HepG2 (cell line): ENCODE measurements at regions not wholly inside any gene's neighbourhood (a gene's known extent, or its start where the extent isn't known, plus 50 kb on each side); places are given as distances from the start of the nearest gene placed in this dataset.

Source experiments
- ATAC-seq: fragments of 200-7000 bp; cut with Tn5 transposase; 3 replicates; pipeline ENCODE4 v1.9.1; 2020; ENCODE audit warnings: mild to moderate bottlenecking, moderate library complexity
- BruUV-seq: library from RNA; stranded (reverse); fragments of 400-500 nt; replicated peaks from 2 replicates; lab custom pipeline; 2021; lab: Mats Ljungman, UMichigan
- CTCF ChIA-PET: fragments of 300-600 bp; formaldehyde crosslinking; extraction: SDS; loops from one replicate; lab custom pipeline; 2021; ENCODE audit warnings: low total read pairs, inconsistent platforms, low intra/inter-chr PET ratio; lab: Yijun Ruan, JAX
- POLR2A ChIA-PET: fragments of 350-600 bp; sonication (Branson Sonifier 250); formaldehyde crosslinking; loops from one replicate; lab custom pipeline; 2020; ENCODE audit warnings: antibody characterized with exemption, inconsistent platforms; lab: Yijun Ruan, JAX
- DNase-seq: peaks from one replicate; pipeline ENCODE4 v3.0.0-alpha.2; 2015; ENCODE audit warnings: low spot score
- FAIRE-seq: peaks from 3 replicates; lab custom pipeline; 2011; peaks lifted over from hg19 to GRCh38; lab: Jason Lieb, UNC
- H2AFZ ChIP-seq: one replicate; pipeline ENCODE4 v1.6.1; 2011; ENCODE audit warnings: low read length, inconsistent platforms
- H3K27ac ChIP-seq: fragments of 300-600 bp; 3 replicates; pipeline ENCODE4 v1.8.0; 2011; ENCODE audit warnings: mixed run types, mild to moderate bottlenecking, mixed read lengths, low read length, inconsistent platforms; ENCODE audit not compliant: insufficient read depth; ENCODE audit errors: extremely low read length
- H3K27me3 ChIP-seq, 2 experiments: fragments of 200-600 bp in 1 of 2; 2 replicates in 1 of 2; 3 replicates in 1 of 2; pipeline versions ENCODE4 v1.6.0 to v1.8.0; 2011; ENCODE audit warnings: low read length in 2 of 2, mild to moderate bottlenecking in 2 of 2, moderate library complexity in 2 of 2, inconsistent platforms in 1 of 2; ENCODE audit not compliant: insufficient read depth in 2 of 2, control insufficient read depth in 1 of 2
- H3K36me3 ChIP-seq, 2 experiments: fragments of 200-600 bp in 1 of 2; replicated peaks in 1 of 2; 2 replicates in 1 of 2; 3 replicates in 1 of 2; pipeline versions ENCODE4 v1.5.1 to v1.8.0; 2011; ENCODE audit warnings: low read length in 2 of 2, inconsistent platforms in 1 of 2; ENCODE audit not compliant: insufficient read depth in 2 of 2, control insufficient read depth in 1 of 2
- H3K4me1 ChIP-seq: 2 replicates; pipeline ENCODE4 v1.5.1; 2012; ENCODE audit warnings: low read length, inconsistent platforms; ENCODE audit not compliant: insufficient read depth
- H3K4me2 ChIP-seq: 2 replicates; pipeline ENCODE4 v1.6.0; 2011; ENCODE audit warnings: low read depth, low read length, inconsistent platforms
- H3K4me3 ChIP-seq, 3 experiments: fragments of 200-600 bp in 1 of 3; sonication (generic), shearing (Covaris generic) in 1 of 3; replicated peaks in 1 of 3; 2 replicates each; pipeline ENCODE4 v1.5.1; 2011 to 2016; ENCODE audit warnings: low read length in 3 of 3, inconsistent platforms in 2 of 3, low read depth in 2 of 3, mild to moderate bottlenecking in 2 of 3, control low read depth in 1 of 3, mixed read lengths in 1 of 3; ENCODE audit not compliant: insufficient read depth in 1 of 3
- H3K79me2 ChIP-seq: one replicate; pipeline ENCODE4 v1.6.1; 2011; ENCODE audit warnings: low read length, inconsistent platforms; ENCODE audit not compliant: insufficient read depth
- H3K9ac ChIP-seq: 2 replicates; pipeline ENCODE4 v1.6.0; 2011; ENCODE audit warnings: mild to moderate bottlenecking, low read depth, low read length, inconsistent platforms; ENCODE audit not compliant: insufficient read depth
- H3K9me3 ChIP-seq: 2 replicates; pipeline ENCODE4 v1.5.1; 2012; ENCODE audit warnings: mild to moderate bottlenecking, low read length
- H4K20me1 ChIP-seq: 2 replicates; pipeline ENCODE4 v1.6.0; 2011; ENCODE audit warnings: inconsistent platforms, mild to moderate bottlenecking, low read length, moderate library complexity; ENCODE audit not compliant: insufficient read depth
- CAMTA2 ChIP-seq: sonication (generic); formaldehyde crosslinking; IDR thresholded peaks from 2 replicates; pipeline ENCODE4 v1.4.0; 2020; ENCODE audit warnings: mild to moderate bottlenecking, missing genetic modification reagents, borderline replicate concordance
- GTF3A ChIP-seq: sonication (generic); formaldehyde crosslinking; conservative IDR thresholded peaks from 2 replicates; pipeline ENCODE4 v1.4.0; 2020; ENCODE audit warnings: mild to moderate bottlenecking, missing genetic modification reagents
- KLF9 ChIP-seq: IDR thresholded peaks from 2 replicates; pipeline ENCODE4 v1.6.1; 2016; ENCODE audit warnings: low read depth
- MAFG ChIP-seq: sonication (generic); formaldehyde crosslinking; IDR thresholded peaks from 2 replicates; pipeline ENCODE4 v1.5.1; 2020; ENCODE audit warnings: mild to moderate bottlenecking, missing genetic modification reagents
- MZF1 ChIP-seq: sonication (generic); formaldehyde crosslinking; IDR thresholded peaks from 2 replicates; pipeline ENCODE4 v1.8.1; 2023; ENCODE audit warnings: mild to moderate bottlenecking, missing genetic modification reagents, borderline replicate concordance
- POLR2AphosphoS5 ChIP-seq: IDR thresholded peaks from 2 replicates; pipeline ENCODE4 v1.6.1; 2012; ENCODE audit warnings: low read depth, low read length
- RBAK ChIP-seq: sonication (generic); formaldehyde crosslinking; IDR thresholded peaks from 2 replicates; pipeline ENCODE4 v1.5.1; 2020; ENCODE audit warnings: mild to moderate bottlenecking, missing genetic modification reagents
- SETDB1 ChIP-seq: sonication (generic); formaldehyde crosslinking; IDR thresholded peaks from 2 replicates; pipeline ENCODE4 v1.5.1; 2020; ENCODE audit warnings: missing genetic modification reagents, mild to moderate bottlenecking, borderline replicate concordance
- SMAD3 ChIP-seq: sonication (generic); formaldehyde crosslinking; IDR thresholded peaks from 2 replicates; pipeline ENCODE4 v1.4.0; 2020; ENCODE audit warnings: missing genetic modification reagents
- SSRP1 ChIP-seq: IDR thresholded peaks from 2 replicates; pipeline ENCODE4 v1.6.1; 2016; ENCODE audit warnings: control low read depth
- XRCC5 ChIP-seq: fragments of 200-400 bp; formaldehyde crosslinking; optimal IDR thresholded peaks from 2 replicates; pipeline ENCODE3; 2017; ENCODE audit warnings: mild to moderate bottlenecking, low read length
- YY1 ChIP-seq: IDR thresholded peaks from 2 replicates; pipeline ENCODE4 v1.6.1; 2011; ENCODE audit warnings: low read length, low read depth, moderate library complexity, mild to moderate bottlenecking; ENCODE audit not compliant: insufficient read depth, insufficient replicate concordance
- ZFP91 ChIP-seq: sonication (generic); formaldehyde crosslinking; IDR thresholded peaks from 2 replicates; pipeline ENCODE4 v1.9.0; 2022; ENCODE audit warnings: missing genetic modification reagents, mild to moderate bottlenecking, borderline replicate concordance
- ZNF10 ChIP-seq: sonication (generic); formaldehyde crosslinking; IDR thresholded peaks from 2 replicates; pipeline ENCODE4 v1.4.0; 2020; ENCODE audit warnings: mild to moderate bottlenecking, low read depth, missing genetic modification reagents, borderline replicate concordance
- ZNF772 ChIP-seq: sonication (generic); formaldehyde crosslinking; IDR thresholded peaks from 2 replicates; pipeline ENCODE4 v1.5.0; 2020; ENCODE audit warnings: mild to moderate bottlenecking, missing genetic modification reagents
- ZNF775 ChIP-seq: sonication (generic); formaldehyde crosslinking; IDR thresholded peaks from 2 replicates; pipeline ENCODE4 v1.4.0; 2020; ENCODE audit warnings: missing genetic modification reagents, mild to moderate bottlenecking, moderate library complexity, borderline replicate concordance
- ZSCAN25 ChIP-seq: sonication (generic); formaldehyde crosslinking; IDR thresholded peaks from 2 replicates; pipeline ENCODE4 v1.8.0; 2022; ENCODE audit warnings: mild to moderate bottlenecking, missing genetic modification reagents
- whole genome bisulfite sequencing: methylation state at CpG from one replicate; pipeline ENCODE4 v1.1.6; 2017; ENCODE audit warnings: low lambda C conversion rate; 5-methylcytosine and 5-hydroxymethylcytosine counted together
- in situ Hi-C: cut with HindIII; loops from 2 replicates; pipeline ENCODE4 v1.10.0; 2017; ENCODE audit warnings: low pct_unique_long_range_greater_than_20kb; ENCODE audit not compliant: extremely low pct_ligation_motif_present
- intact Hi-C: fragments of 100-400 bp; cut with micrococcal nuclease; formaldehyde crosslinking; loops from one replicate; pipeline ENCODE4 v1.10.0; 2022; ENCODE audit not compliant: unreplicated experiment
- TF ChIP-seq, protein P1 (sequence below): IDR thresholded peaks from 2 replicates; pipeline ENCODE4 v1.6.1; 2016; ENCODE audit warnings: low read depth, borderline replicate concordance
- TF ChIP-seq, protein P2 (sequence below): sonication (generic); formaldehyde crosslinking; IDR thresholded peaks from 2 replicates; pipeline ENCODE4 v1.8.0; 2022; ENCODE audit warnings: mild to moderate bottlenecking, missing genetic modification reagents, borderline replicate concordance

DNA sequence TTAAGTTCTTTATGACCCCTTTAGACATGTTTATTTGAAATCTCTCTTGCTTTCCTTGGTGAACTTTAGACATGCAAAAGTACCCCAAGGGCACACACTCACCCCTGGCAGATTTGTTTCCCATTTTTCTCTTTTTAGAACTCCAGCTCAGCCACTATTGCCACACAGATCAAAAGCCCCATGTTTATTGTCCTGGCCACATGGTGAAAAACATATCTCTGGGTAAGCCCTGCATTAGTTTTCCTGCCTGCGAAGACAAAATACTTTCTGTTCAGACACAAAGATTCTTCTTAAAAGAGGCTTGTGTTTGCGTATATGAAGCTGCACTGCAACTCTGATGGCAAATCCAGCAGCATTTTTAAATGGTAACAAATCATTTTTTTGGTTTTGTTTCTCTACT, 200.0 kb downstream of the POLR1F start:
- Histone ChIP-seq H2AFZ (no peak overlapping the region), H3K4me2 (no peak overlapping the region), H3K79me2 (no peaks in the 10 kb centered on the region), H3K9me3 (peaks cover 18% of the 10 kb centered on the region), H3K9ac (no peak overlapping the region), H3K36me3 (no peaks in the 10 kb centered on the region), H3K27me3 (no peaks in the 10 kb centered on the region), H3K27ac (no peak overlapping the region), H3K4me3 (no peak overlapping the region), H4K20me1 (no peaks in the 10 kb centered on the region), H3K4me1 (no peaks in the 10 kb centered on the region)
- 7% methylated on average over 2 of the region's 2 CpGs for WGBS
- CTCF ChIA-PET, result no interaction called here
- ATAC-seq (no peak), FAIRE-seq (no peak), DNase-seq (no peak)
- POLR2A ChIA-PET, result no interaction called here
- intact Hi-C loops, result no loop called here
- no TSS peak for BruUV-seq
- in situ Hi-C loops, result no loop called here
- TF ChIP-seq ZNF10 (CRISPR knock-in tag) (no peak), ZFP91 (CRISPR knock-in tag) (no peak), YY1 (no peak), SSRP1 (CRISPR knock-in tag) (no peak), KLF9 (no peak), GTF3A (CRISPR knock-in tag) (no peak)
- TF ChIP-seq, protein P1, sequence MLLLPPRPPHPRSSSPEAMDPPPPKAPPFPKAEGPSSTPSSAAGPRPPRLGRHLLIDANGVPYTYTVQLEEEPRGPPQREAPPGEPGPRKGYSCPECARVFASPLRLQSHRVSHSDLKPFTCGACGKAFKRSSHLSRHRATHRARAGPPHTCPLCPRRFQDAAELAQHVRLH (CRISPR knock-in tag), result no peak

GRCh38 chr7:19508124-19508523, 200.7 kb downstream of the POLR1F start:
- no peaks in the 10 kb centered on the region for H3K36me3 ChIP-seq
- intact Hi-C loops (no loop called here), in situ Hi-C loops (no loop called here)
- 2% methylated on average over 2 of the region's 2 CpGs for WGBS
- FAIRE-seq, result no peak
- H3K9ac ChIP-seq, result no peak overlapping the region
- H3K4me1 ChIP-seq, result no peaks in the 10 kb centered on the region
- H3K4me3 ChIP-seq, result no peak overlapping the region
- peaks cover 24% of the 10 kb centered on the region for H3K9me3 ChIP-seq
- TF ChIP-seq MAFG (CRISPR knock-in tag) (no peak), RBAK (CRISPR knock-in tag) (no peak), SETDB1 (CRISPR knock-in tag) (no peak), ZSCAN25 (CRISPR knock-in tag) (no peak), POLR2AphosphoS5 (no peak), ZNF772 (CRISPR knock-in tag) (no peak), MZF1 (CRISPR knock-in tag) (no peak), ZNF775 (no peak), CAMTA2 (CRISPR knock-in tag) (no peak), SMAD3 (CRISPR knock-in tag) (no peak), XRCC5 (no peak)
- TF ChIP-seq, protein P2, sequence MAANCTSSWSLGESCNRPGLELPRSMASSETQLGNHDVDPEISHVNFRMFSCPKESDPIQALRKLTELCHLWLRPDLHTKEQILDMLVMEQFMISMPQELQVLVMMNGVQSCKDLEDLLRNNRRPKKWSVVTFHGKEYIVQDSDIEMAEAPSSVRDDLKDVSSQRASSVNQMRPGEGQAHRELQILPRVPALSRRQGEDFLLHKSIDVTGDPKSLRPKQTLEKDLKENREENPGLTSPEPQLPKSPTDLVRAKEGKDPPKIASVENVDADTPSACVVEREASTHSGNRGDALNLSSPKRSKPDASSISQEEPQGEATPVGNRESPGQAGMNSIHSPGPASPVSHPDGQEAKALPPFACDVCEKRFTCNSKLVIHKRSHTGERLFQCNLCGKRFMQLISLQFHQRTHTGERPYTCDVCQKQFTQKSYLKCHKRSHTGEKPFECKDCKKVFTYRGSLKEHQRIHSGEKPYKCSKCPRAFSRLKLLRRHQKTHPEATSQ (CRISPR knock-in tag), result no peak
- POLR2A ChIA-PET, result no interaction called here
- H3K27ac ChIP-seq, result no peak overlapping the region
- ATAC-seq, result no peak
- no peaks in the 10 kb centered on the region for H3K27me3 ChIP-seq
- no TSS peak for BruUV-seq
- no peaks in the 10 kb centered on the region for H3K79me2 ChIP-seq
- no peak for DNase-seq
- no peaks in the 10 kb centered on the region for H4K20me1 ChIP-seq
- H2AFZ ChIP-seq, result no peak overlapping the region
- CTCF ChIA-PET, result no interaction called here
- no peak overlapping the region for H3K4me2 ChIP-seq
